GM18909 (cell line): ENCODE measurements at regions not wholly inside any gene's neighbourhood (a gene's known extent, or its start where the extent isn't known, plus 50 kb on each side); places are given as distances from the start of the nearest gene placed in this dataset.
"Not testable (repeated sequence)": the region's sequence is repeated elsewhere in the genome, so short reads cannot be mapped to it uniquely, and the experiment has no call there.

Experiments used
- ATAC-seq: cut with Tn5 transposase; IDR thresholded peaks from one replicate; pipeline ENCODE4 v1.9.1; 2021; ENCODE audit warnings: mild to moderate bottlenecking; ENCODE audit not compliant: unreplicated experiment, poor library complexity

GRCh38 chr7:81491573-81491972 lies 278.3 kb downstream of the HGF start:
- ATAC-seq: no peak

DNA sequence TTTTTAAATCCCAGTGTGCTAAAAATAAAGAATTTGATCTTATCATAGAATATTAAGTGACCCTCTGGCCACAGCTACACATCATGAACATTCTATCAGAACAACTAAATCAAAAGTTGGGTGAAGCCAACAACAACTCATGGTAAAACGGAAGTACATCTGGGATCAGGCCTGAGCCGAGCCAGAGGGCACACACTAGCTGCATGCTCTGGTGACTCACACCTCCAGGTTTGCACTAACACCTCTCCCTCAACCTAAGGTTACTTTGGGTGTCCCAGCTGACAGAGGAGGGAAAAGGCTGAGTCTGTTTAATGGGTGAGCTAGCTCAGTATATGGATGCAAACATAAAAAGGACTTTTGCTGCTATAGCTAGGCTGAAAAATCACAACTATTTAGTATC lies 281.6 kb downstream of the HGF start:
- no peak for ATAC-seq

GRCh38 chr7:81487516-81487915 lies 282.3 kb downstream of the HGF start:
- no peak for ATAC-seq

GRCh38 chr7:81484261-81484660 lies 285.6 kb downstream of the HGF start:
- ATAC-seq: no peak

DNA sequence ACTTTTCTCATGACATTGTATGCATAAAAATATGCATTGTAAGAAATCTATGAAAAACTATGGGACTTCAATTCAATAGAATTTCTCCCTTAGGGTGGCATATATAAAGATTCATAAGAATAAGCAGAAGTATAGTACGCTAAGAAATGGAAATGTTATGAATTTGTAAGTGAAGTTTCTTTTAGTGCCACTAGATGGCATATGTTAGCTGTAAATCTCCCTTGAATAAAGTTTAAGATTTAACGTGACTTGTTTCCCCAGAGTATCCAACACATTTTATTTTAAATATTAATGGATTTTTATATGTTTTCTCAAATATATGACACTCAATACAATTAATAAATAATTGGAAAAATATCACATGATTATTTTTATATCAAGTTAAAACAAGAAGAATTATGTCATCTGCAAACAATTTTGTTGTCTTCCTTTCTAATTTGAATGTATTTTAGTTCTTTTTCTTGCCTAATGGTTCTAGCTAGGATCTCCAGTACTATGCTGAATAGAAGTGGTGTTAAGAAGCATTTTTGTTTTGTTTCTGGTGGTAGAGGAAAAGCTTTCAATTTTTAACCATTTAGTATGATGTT lies 287.2 kb downstream of the HGF start:
- ATAC-seq: no peak

GRCh38 chr7:81478664-81479063 lies 291.2 kb downstream of the HGF start:
- no peak for ATAC-seq

- ATAC-seq: not testable (repeated sequence)
Measured at GRCh38 chr7:81478201-81478600, 291.6 kb downstream of the HGF start.

GRCh38 chr7:81473236-81473635 lies 296.6 kb downstream of the HGF start:
- no peak for ATAC-seq

DNA sequence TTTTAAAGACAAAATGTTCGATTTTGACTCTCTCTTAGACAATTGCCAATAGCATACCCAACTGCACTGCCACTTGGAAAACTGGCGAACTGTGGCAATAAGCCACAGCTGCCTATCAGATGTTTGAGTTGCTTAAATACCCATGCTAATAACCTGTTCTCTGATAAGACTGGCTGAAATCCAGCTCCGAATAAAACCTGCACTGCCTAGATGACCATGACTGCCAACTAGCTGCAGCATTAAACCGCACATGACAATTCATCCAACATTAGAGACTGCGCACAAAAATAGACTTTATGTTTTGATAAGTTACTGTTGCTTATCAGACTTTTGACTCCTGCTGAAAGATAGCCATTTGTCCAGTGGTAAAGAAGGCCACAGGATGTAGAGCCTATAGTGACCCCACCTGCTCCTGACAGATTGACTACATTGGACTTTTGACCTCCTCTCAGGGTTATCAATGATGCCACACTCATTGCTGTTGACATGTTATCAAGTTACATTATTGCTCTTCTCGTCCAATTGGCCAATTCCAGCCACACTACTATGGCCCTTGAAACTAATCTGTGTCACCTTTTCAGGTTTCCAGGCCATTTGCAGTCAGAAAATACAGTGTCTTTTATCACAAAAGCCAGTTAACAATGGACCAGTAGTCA lies 299.0 kb downstream of the HGF start:
- no peak for ATAC-seq

DNA sequence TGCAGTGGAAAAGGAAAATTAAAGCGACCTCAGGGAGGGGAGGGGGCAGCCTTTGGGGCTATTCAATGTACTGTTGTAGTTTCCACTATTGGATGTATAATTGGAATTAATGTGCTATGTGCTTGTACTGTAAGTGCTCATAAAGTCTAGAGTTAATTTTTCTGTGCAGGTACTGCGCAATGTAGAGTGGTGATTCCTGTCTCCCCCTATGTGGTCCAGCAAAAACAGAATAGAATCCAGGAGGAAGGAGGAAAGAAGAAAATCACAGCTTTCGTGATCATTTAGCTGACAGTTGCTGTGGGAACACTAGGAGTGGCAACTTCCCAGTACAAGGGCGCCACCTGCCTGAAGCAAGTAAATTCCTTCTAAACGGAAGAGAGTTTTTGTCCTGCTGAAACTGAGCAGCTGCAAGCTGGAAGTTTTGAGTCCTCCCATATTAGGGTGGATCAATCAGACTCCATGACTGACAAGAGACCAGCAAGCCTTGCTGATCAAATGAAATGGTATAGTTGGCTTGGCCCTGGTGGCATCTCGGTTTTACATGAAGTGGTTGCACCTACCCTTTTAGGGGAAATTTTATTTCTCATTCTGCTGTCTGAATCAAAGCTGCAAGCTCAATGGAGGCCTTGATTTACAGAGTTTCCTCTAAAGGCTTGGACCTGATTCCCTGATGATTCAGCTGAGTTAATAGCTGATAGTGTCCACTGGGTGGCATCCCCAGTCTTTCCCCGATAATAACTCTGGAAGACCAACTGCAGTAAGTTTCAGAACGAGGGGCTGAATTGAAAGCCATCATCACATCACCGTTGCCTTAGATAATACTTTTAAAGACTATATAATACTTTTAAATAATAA lies 299.8 kb downstream of the HGF start:
- peak; percentile 65 for ATAC-seq

GRCh38 chr7:81469153-81469868 lies 300.5 kb downstream of the HGF start:
- no peak for ATAC-seq

DNA sequence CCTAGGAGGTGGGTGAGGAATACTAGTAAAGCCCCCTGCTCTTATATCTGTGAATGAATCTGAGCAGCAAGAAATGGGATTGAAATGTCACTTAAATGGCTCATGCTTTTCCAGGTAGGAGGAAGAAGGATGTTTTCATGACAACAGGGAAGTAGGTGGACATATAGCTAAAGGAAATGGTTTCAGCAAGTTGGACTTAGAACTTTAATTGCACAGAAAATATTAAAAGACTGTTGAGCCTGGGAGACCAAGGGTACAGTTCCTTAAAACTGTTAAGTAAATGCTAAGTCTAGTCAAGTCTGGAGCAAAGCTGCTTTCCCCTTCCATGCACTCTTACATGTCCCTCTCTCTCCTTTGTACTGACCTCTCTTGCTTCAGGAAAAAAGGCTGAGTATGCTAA lies 301.3 kb downstream of the HGF start:
- no peak for ATAC-seq

DNA sequence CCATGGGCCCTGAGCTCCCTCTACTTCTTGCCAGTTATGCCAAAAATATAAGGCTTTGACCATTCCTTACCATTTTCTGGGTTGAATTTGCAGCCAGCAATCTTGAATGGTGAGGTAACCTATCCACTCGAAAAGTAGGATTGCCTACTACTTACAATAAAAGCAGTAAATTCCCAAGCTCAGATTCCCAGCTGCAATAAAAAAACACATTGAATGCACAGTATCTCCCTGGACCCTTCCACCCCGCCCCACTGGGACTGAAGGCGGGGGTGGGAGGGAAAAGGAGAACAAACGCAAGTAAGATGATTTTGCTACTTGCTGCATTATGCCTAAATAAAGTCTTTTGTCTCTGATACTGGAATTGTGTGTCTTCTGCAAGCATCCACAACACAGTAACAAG lies 301.9 kb downstream of the HGF start:
- ATAC-seq: no peak

- no peak for ATAC-seq
Measured at GRCh38 chr7:81462672-81463071, 307.2 kb downstream of the HGF start.

- ATAC-seq: no peak
Measured at GRCh38 chr7:81460250-81461045, 309.4 kb downstream of the HGF start.

GRCh38 chr7:81459485-81459884 lies 310.4 kb downstream of the HGF start:
- no peak for ATAC-seq

- no peak for ATAC-seq
Measured at GRCh38 chr7:81457852-81458522, 311.9 kb downstream of the HGF start.

DNA sequence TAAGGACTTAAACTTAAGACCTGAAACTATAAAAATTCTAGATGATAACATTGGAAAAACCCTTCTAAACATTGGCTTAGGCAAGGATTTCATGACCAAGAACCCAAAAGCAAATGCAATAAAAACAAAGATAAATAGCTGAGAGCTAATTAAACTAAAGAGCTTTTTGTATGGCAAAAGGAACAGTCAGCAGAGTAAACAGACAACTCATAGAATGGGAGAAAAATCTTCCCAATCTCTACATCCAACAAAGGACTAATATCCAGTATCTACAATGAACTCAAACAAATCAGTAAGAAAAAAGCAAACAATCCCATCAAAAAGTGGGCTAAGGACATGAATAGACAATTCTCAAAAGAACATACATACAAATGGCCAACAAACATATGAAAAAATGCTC lies 316.1 kb downstream of the HGF start:
- not testable (repeated sequence) for ATAC-seq

DNA sequence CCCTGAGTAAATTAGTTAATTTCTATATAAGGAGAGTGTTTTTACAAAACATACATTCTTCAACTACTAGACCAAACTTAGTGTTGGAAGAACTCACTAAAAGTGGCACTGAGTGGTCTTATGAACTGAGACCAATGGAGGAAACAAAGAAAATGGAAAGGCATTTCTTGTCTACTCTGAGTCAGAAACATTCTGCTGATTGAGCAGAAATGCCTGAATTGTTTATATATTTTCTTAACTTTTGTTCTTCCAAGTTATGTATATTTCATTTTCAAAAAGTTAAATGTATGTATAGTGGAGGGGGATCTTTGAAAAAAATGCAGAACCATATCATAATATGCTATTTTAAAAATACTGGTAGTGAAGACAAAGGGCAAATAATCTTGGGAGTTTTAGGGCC lies 320.7 kb downstream of the HGF start:
- no peak for ATAC-seq
